ENCODE measurements at regions not wholly inside any gene's neighbourhood (a gene's known extent, or its start where the extent isn't known, plus 50 kb on each side); places are given as distances from the start of the nearest gene placed in this dataset.

DNA sequence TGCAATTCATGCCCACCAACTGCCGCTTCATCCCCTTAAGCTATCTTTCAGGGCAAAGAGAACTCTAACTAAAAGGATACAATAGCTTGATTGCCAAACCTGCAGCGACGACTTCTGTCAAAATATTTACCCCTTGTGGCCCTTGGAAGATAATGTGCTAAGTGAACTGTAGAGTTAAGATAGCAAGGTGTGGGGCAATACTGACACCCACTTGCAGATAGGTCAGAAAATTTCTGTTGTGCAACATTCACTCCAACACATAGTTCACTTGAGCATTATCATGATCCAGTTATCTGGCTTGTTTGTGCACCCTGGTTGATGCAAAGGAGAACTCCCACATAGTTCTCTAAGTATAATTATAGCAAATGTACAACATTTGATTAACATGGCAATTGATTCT lies 55.6 kb downstream of the RHOXF2B start:
- Histone ChIP-seq H3K4me3 (ENCODE audit: low read length) (no peak overlapping the region), H3K36me3 (ENCODE audit: control insufficient read depth, insufficient read depth, low read length) (no peaks in the 10 kb centered on the region), H3K9me3 (replicated peaks; ENCODE audit: control insufficient read depth, low read depth, low read length) (no peaks in the 10 kb centered on the region), H3K27me3 (ENCODE audit: control insufficient read depth, insufficient read depth, low read length) (peaks cover 19% of the 10 kb centered on the region), H3K27ac (ENCODE audit: low read length) (no peak overlapping the region), H3K4me1 (ENCODE audit: control insufficient read depth, insufficient read depth, low read length) (no peaks in the 10 kb centered on the region)
- DNase-seq, result no peak
- no CpG with 5 or more reads among the region's 3 CpGs for WGBS (ENCODE audit: insufficient coverage)

DNA sequence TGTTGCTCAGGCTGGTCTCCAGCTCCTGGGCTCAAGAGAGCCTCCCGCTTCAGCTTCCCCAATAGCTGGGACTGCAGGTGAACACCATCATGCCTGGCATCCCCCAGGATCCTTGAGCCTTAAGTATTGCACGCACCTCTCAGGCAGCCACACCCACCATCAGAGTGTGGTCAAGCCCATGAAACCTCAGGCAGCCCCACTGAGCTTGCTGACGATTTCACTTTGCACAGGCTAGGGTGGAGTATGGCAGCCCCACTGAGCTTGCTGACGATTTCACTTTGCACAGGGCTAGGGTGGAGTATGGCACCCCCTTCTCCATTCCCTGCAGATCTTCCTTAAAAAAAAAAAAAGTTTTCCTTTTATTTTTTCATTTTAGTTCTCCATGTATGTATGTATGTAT lies 57.2 kb downstream of the RHOXF2B start:
- no peak for DNase-seq
- Histone ChIP-seq H3K36me3 (ENCODE audit: control insufficient read depth, insufficient read depth, low read length) (no peaks in the 10 kb centered on the region), H3K27me3 (ENCODE audit: control insufficient read depth, insufficient read depth, low read length) (peaks cover 33% of the 10 kb centered on the region), H3K27ac (ENCODE audit: low read length) (no peak overlapping the region), H3K9me3 (replicated peaks; ENCODE audit: control insufficient read depth, low read depth, low read length) (no peaks in the 10 kb centered on the region), H3K4me1 (ENCODE audit: control insufficient read depth, insufficient read depth, low read length) (peaks cover 4% of the 10 kb centered on the region), H3K4me3 (ENCODE audit: low read length) (no peak overlapping the region)
- WGBS (ENCODE audit: insufficient coverage), result 50% methylated on average over 1 of the region's 4 CpGs

GRCh38 chrX:120016068-120016441 lies 61.4 kb downstream of the RHOXF2B start:
- DNase-seq, result no peak
- WGBS (ENCODE audit: insufficient coverage), result 39% methylated on average over 10 of the region's 11 CpGs
- no peaks in the 10 kb centered on the region for H3K36me3 ChIP-seq (ENCODE audit: control insufficient read depth, insufficient read depth, low read length)
- H3K9me3 ChIP-seq (replicated peaks; ENCODE audit: control insufficient read depth, low read depth, low read length), result no peaks in the 10 kb centered on the region
- no peak overlapping the region for H3K4me3 ChIP-seq (ENCODE audit: low read length)
- peaks cover 56% of the 10 kb centered on the region for H3K27me3 ChIP-seq (ENCODE audit: control insufficient read depth, insufficient read depth, low read length)
- H3K4me1 ChIP-seq (ENCODE audit: control insufficient read depth, insufficient read depth, low read length), result peaks cover 4% of the 10 kb centered on the region
- no peak overlapping the region for H3K27ac ChIP-seq (ENCODE audit: low read length)

DNA sequence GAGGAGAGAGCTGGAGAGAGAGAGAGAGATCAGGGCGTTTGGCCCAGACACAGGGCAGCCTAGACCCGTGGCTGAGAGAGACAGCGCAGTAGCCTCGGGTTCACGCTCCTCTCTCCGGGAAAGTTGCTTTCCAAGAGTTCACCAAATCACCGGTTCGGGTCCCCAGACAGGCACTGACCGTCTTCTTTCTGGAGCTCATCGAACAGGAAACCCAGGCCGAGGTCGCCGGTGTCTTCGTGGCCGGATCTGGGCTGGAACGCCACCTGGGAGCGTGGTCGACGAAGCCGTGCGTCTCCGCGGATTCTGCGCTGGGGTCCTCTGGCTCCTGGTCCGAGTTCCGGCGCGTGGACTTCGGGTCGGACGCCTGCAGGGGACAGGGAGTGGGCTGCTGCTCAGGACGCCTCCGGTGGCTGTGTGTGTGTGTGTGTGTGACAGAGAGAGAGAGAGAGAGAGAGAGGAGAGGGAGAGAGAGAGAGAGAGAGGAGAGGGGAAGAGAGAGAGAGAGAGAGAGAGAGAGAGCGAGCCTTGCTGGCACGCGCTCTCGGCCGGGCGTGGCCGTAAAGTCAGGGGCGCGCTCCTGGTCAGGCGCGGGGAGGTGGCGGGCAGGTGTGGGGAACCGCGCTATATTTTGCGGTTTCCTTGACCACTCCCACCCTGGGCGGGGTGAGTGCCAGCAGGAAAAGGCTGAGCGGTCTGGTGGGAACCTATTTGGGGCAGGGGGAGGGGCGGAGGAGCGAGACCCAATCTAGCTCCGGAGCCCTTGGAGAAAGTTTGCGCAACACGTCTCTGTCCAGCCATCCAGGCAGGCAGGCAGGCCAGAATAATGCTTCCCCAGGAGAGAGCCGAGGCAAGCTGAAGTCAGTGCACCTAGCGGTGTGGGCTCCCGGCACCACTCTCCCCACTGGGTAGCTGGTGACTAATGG lies 62.1 kb downstream of the RHOXF2B start:
- Histone ChIP-seq H3K27ac (ENCODE audit: low read length) (no peak overlapping the region), H3K4me3 (ENCODE audit: low read length) (peak overlapping the region; percentile 22), H3K36me3 (ENCODE audit: control insufficient read depth, insufficient read depth, low read length) (no peaks in the 10 kb centered on the region), H3K27me3 (ENCODE audit: control insufficient read depth, insufficient read depth, low read length) (peaks cover 56% of the 10 kb centered on the region), H3K9me3 (replicated peaks; ENCODE audit: control insufficient read depth, low read depth, low read length) (no peaks in the 10 kb centered on the region), H3K4me1 (ENCODE audit: control insufficient read depth, insufficient read depth, low read length) (peaks cover 4% of the 10 kb centered on the region)
- WGBS (ENCODE audit: insufficient coverage), result 35% methylated on average over 55 of the region's 58 CpGs
- no peak for DNase-seq

DNA sequence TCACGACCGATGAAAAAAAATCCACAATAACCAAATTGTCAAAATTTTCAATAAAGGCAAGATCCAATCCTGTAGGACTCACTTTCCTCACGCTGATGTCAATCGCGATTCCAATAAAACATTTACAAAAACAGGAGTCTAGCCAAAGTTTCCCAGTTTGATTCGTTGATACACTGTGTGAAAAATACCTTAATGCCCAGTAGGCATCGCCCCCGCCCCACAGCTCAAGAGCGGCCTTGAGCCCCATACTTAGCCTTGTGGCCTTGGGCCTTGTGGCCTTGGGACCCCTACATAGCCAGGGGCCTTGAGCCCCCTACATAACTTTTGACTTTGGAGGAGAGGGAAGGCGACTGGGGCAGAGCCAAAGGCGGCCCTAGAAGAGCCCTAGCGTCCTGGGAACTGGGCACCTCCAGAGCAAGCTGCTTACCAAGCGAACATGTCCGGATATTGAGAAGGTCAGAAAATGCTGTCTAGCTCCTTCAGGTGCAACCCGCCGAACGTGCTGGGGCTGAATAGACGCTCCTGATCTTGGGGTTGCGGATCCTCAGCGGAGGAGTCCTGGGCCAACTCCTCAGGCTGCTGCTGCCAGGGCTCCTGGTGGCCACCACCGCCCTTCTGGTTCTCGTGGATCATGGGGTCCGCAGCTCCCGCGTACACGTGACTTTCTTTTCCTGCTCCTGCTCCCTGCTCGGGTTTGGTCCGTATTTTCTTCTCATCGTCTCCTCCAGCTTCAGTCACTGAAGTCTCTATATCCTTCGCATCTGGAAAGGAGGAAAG lies 62.9 kb downstream of the RHOXF2B start:
- H3K4me3 ChIP-seq (ENCODE audit: low read length), result peak overlapping the region; percentile 15
- H3K27ac ChIP-seq (ENCODE audit: low read length), result no peak overlapping the region
- 43% methylated on average over 24 of the region's 30 CpGs for WGBS (ENCODE audit: insufficient coverage)
- no peaks in the 10 kb centered on the region for H3K9me3 ChIP-seq (replicated peaks; ENCODE audit: control insufficient read depth, low read depth, low read length)
- no peak for DNase-seq
- peaks cover 4% of the 10 kb centered on the region for H3K4me1 ChIP-seq (ENCODE audit: control insufficient read depth, insufficient read depth, low read length)
- H3K27me3 ChIP-seq (ENCODE audit: control insufficient read depth, insufficient read depth, low read length), result peaks cover 52% of the 10 kb centered on the region
- no peaks in the 10 kb centered on the region for H3K36me3 ChIP-seq (ENCODE audit: control insufficient read depth, insufficient read depth, low read length)

- no peaks in the 10 kb centered on the region for H3K4me1 ChIP-seq (ENCODE audit: control insufficient read depth, insufficient read depth, low read length)
- H3K27me3 ChIP-seq (ENCODE audit: control insufficient read depth, insufficient read depth, low read length), result peaks cover 53% of the 10 kb centered on the region
- no peak overlapping the region for H3K27ac ChIP-seq (ENCODE audit: low read length)
- no peak overlapping the region for H3K4me3 ChIP-seq (ENCODE audit: low read length)
- WGBS (ENCODE audit: insufficient coverage), result no CpG with 5 or more reads among the region's 6 CpGs
- H3K9me3 ChIP-seq (replicated peaks; ENCODE audit: control insufficient read depth, low read depth, low read length), result peaks cover 2% of the 10 kb centered on the region
- no peak for DNase-seq
- no peaks in the 10 kb centered on the region for H3K36me3 ChIP-seq (ENCODE audit: control insufficient read depth, insufficient read depth, low read length)
Observed at GRCh38 chrX:120001787-120002186, 58.2 kb upstream of the NKAP start.

DNA sequence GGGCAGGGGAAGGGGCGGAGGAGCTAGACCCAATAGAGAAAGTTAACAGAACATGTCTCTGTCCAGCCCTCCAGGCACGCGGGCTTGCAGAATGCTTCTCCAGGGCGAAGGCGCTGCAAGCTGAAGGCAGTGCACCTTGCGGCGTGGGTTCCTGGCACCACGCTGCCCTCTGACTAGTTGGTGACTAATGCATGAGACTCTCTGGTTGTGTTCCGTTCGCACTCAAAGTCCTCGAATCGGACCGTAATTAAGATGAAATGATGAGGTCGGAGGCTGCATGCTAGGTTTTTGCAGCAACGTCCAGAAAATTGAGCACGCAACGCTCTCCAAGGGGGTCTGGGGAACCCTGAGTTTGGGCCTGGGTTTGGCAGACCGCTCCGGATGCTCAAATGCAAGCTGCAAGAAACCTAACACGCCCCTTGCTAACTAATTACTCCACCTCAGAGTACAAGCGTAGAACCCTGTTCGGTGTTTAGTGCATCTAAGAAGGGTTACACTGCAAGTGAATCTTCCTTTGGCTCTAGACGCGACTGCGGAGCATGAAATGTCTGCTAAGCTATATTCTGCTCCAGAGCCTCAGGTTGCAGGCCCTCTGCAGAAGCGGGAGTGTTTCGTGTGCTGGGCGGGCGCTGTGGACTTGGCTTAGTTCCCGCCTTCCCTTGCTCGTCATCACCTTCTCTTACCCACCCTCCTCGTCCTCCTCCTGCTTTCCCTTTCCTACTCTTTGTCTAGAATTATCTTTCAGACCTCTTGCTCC lies 57.1 kb upstream of the NKAP start:
- no peak for DNase-seq
- Histone ChIP-seq H3K27me3 (ENCODE audit: control insufficient read depth, insufficient read depth, low read length) (peaks cover 61% of the 10 kb centered on the region), H3K27ac (ENCODE audit: low read length) (no peak overlapping the region), H3K4me3 (ENCODE audit: low read length) (no peak overlapping the region), H3K4me1 (ENCODE audit: control insufficient read depth, insufficient read depth, low read length) (no peaks in the 10 kb centered on the region), H3K9me3 (replicated peaks; ENCODE audit: control insufficient read depth, low read depth, low read length) (peaks cover 2% of the 10 kb centered on the region), H3K36me3 (ENCODE audit: control insufficient read depth, insufficient read depth, low read length) (no peaks in the 10 kb centered on the region)
- 50% methylated on average over 24 of the region's 32 CpGs for WGBS (ENCODE audit: insufficient coverage)

DNA sequence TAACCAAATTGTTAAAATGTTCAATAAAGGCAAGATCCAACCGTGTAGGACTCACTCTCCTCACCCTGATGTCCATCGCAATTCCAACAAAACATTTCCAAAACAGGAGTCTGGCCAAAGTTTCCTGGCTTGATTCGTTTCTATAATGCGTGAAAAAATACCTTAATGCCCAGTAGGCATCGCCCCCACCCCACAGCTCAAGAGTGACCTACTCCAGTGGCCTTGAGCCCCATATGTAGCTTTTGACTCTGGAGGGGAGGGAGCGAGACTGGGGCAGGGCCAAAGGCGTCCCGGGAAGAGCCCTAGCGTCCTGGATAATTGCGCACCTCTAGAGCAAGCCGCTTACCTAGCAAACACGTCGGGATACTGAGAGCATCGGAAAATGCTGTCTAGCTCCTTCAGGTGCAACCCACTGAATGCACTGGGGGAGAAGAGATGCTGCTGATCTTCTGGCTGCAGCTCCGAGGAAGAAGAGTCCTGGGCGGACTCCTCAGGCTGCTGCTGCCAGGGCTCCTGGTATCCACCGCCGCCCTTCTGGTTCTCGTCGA lies 55.6 kb upstream of the NKAP start:
- H3K36me3 ChIP-seq (ENCODE audit: control insufficient read depth, insufficient read depth, low read length), result no peaks in the 10 kb centered on the region
- H3K27ac ChIP-seq (ENCODE audit: low read length), result no peak overlapping the region
- WGBS (ENCODE audit: insufficient coverage), result 31% methylated on average over 17 of the region's 20 CpGs
- H3K27me3 ChIP-seq (ENCODE audit: control insufficient read depth, insufficient read depth, low read length), result peaks cover 75% of the 10 kb centered on the region
- peaks cover 2% of the 10 kb centered on the region for H3K9me3 ChIP-seq (replicated peaks; ENCODE audit: control insufficient read depth, low read depth, low read length)
- no peaks in the 10 kb centered on the region for H3K4me1 ChIP-seq (ENCODE audit: control insufficient read depth, insufficient read depth, low read length)
- H3K4me3 ChIP-seq (ENCODE audit: low read length), result no peak overlapping the region
- no peak for DNase-seq

DNA sequence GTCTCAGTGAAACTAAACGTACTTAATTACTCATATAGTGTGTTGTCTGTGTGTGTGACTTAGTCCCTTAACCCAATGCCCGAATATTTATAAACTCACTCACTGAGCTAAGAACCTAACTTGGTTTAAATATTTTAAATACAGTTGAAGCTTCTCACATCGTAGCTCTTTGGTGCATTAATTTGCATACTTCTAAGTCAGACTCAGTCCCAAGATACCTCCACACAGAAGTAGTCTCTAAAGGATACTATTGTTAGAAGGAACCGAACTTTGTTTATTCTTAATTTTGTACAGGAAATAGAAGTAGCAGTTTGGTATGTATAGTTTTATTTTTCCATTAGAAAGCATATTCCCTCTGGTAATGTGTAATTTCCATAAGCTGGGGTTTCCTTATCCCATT lies 54.0 kb upstream of the NKAP start:
- no peak overlapping the region for H3K4me3 ChIP-seq (ENCODE audit: low read length)
- no CpG with 5 or more reads among the region's 4 CpGs for WGBS (ENCODE audit: insufficient coverage)
- no peaks in the 10 kb centered on the region for H3K36me3 ChIP-seq (ENCODE audit: control insufficient read depth, insufficient read depth, low read length)
- DNase-seq, result no peak
- no peaks in the 10 kb centered on the region for H3K4me1 ChIP-seq (ENCODE audit: control insufficient read depth, insufficient read depth, low read length)
- H3K27ac ChIP-seq (ENCODE audit: low read length), result no peak overlapping the region
- H3K9me3 ChIP-seq (replicated peaks; ENCODE audit: control insufficient read depth, low read depth, low read length), result peaks cover 2% of the 10 kb centered on the region
- H3K27me3 ChIP-seq (ENCODE audit: control insufficient read depth, insufficient read depth, low read length), result peaks cover 81% of the 10 kb centered on the region
